HL-60 (cell line): ENCODE measurements at regions not wholly inside any gene's neighbourhood (a gene's known extent, or its start where the extent isn't known, plus 50 kb on each side); places are given as distances from the start of the nearest gene placed in this dataset.

Source experiments
- GABPA ChIP-seq: IDR thresholded peaks from 2 replicates; pipeline ENCODE4 v1.6.1; 2012; ENCODE audit warnings: low read depth
- POLR2AphosphoS5 ChIP-seq: IDR thresholded peaks from 2 replicates; pipeline ENCODE4 v1.6.1; 2012; ENCODE audit warnings: low read depth
- TF ChIP-seq, protein P1 (sequence below): IDR thresholded peaks from one replicate; pipeline ENCODE4 v1.5.1; 2011; ENCODE audit warnings: low read length, control low read depth, inconsistent platforms; ENCODE audit not compliant: insufficient read depth
- TF ChIP-seq, protein P2 (sequence below): IDR thresholded peaks from 2 replicates; pipeline ENCODE4 v1.6.1; 2012; ENCODE audit warnings: low read depth; ENCODE audit not compliant: insufficient replicate concordance

DNA sequence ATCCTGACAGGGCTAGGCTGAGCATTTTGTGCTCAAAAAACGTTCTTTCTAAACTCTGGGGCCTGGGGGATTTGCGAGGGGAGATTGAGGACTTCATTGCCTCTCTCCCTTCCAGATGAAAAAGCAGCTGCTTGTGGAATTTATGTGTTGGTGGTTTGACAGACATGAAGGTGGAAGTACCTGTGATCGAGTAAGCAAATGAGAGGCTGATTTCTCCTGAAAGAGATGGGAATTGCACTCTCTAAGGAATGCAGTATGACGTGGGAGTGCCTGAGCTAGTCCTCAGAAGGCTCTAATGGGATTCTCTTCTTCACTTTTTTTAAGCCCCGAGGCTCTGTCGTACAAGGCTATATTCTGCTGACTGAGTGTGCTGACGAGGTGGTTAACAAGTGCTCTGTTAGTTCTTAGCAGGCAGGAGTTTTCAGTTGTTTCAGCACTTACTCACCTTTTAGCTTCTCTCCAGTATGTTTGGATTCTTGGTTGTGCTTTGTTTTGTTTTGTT is 426.8 kb upstream of the CNKSR2 start:
- TF ChIP-seq, protein P1, sequence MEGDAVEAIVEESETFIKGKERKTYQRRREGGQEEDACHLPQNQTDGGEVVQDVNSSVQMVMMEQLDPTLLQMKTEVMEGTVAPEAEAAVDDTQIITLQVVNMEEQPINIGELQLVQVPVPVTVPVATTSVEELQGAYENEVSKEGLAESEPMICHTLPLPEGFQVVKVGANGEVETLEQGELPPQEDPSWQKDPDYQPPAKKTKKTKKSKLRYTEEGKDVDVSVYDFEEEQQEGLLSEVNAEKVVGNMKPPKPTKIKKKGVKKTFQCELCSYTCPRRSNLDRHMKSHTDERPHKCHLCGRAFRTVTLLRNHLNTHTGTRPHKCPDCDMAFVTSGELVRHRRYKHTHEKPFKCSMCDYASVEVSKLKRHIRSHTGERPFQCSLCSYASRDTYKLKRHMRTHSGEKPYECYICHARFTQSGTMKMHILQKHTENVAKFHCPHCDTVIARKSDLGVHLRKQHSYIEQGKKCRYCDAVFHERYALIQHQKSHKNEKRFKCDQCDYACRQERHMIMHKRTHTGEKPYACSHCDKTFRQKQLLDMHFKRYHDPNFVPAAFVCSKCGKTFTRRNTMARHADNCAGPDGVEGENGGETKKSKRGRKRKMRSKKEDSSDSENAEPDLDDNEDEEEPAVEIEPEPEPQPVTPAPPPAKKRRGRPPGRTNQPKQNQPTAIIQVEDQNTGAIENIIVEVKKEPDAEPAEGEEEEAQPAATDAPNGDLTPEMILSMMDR: no peak
- no peak for TF ChIP-seq POLR2AphosphoS5
- TF ChIP-seq, protein P2, sequence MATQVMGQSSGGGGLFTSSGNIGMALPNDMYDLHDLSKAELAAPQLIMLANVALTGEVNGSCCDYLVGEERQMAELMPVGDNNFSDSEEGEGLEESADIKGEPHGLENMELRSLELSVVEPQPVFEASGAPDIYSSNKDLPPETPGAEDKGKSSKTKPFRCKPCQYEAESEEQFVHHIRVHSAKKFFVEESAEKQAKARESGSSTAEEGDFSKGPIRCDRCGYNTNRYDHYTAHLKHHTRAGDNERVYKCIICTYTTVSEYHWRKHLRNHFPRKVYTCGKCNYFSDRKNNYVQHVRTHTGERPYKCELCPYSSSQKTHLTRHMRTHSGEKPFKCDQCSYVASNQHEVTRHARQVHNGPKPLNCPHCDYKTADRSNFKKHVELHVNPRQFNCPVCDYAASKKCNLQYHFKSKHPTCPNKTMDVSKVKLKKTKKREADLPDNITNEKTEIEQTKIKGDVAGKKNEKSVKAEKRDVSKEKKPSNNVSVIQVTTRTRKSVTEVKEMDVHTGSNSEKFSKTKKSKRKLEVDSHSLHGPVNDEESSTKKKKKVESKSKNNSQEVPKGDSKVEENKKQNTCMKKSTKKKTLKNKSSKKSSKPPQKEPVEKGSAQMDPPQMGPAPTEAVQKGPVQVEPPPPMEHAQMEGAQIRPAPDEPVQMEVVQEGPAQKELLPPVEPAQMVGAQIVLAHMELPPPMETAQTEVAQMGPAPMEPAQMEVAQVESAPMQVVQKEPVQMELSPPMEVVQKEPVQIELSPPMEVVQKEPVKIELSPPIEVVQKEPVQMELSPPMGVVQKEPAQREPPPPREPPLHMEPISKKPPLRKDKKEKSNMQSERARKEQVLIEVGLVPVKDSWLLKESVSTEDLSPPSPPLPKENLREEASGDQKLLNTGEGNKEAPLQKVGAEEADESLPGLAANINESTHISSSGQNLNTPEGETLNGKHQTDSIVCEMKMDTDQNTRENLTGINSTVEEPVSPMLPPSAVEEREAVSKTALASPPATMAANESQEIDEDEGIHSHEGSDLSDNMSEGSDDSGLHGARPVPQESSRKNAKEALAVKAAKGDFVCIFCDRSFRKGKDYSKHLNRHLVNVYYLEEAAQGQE: no peak
- no peak for TF ChIP-seq GABPA
